Keratinocyte (primary cell): ENCODE measurements at regions not wholly inside any gene's neighbourhood (a gene's known extent, or its start where the extent isn't known, plus 50 kb on each side); places are given as distances from the start of the nearest gene placed in this dataset.

Experiments
- DNase-seq: peaks from one replicate; pipeline ENCODE4 v3.0.0-alpha.2; 2011; ENCODE audit warnings: low read depth, missing footprints, low spot score
- FAIRE-seq: peaks from 2 replicates; lab custom pipeline; 2011; peaks lifted over from hg19 to GRCh38; lab: Jason Lieb, UNC
- H2AFZ ChIP-seq: 2 replicates; pipeline ENCODE4 v1.6.0; 2012; ENCODE audit warnings: low read length, control low read depth, inconsistent platforms; ENCODE audit not compliant: control insufficient read depth
- H3K27ac ChIP-seq: 2 replicates; pipeline ENCODE4 v1.5.1; 2011; ENCODE audit warnings: low read length; ENCODE audit not compliant: control insufficient read depth, insufficient read depth
- H3K27me3 ChIP-seq: 3 replicates; pipeline ENCODE4 v1.6.0; 2011; ENCODE audit warnings: low read length; ENCODE audit not compliant: control insufficient read depth, insufficient read depth; ENCODE audit errors: extremely low read depth
- H3K36me3 ChIP-seq, 2 experiments: 2 replicates in 1 of 2; 3 replicates in 1 of 2; pipeline ENCODE4 v1.5.1; 2011; ENCODE audit warnings: low read length in 2 of 2, mild to moderate bottlenecking in 1 of 2; ENCODE audit not compliant: control insufficient read depth in 2 of 2, insufficient read depth in 2 of 2; ENCODE audit errors: extremely low read depth in 1 of 2
- H3K4me1 ChIP-seq: 3 replicates; pipeline ENCODE4 v1.5.1; 2011; ENCODE audit warnings: low read length; ENCODE audit not compliant: control insufficient read depth, insufficient read depth; ENCODE audit errors: extremely low read depth
- H3K4me2 ChIP-seq: 3 replicates; pipeline ENCODE4 v1.6.0; 2011; ENCODE audit warnings: low read depth, low read length; ENCODE audit not compliant: control insufficient read depth, insufficient read depth; ENCODE audit errors: extremely low read depth
- H3K4me3 ChIP-seq, 3 experiments: fragments of 200-600 bp in 1 of 3; sonication (generic) in 1 of 3; 2 replicates in 2 of 3; 3 replicates in 1 of 3; pipeline ENCODE4 v1.5.1; 2011 to 2016; ENCODE audit warnings: low read length in 3 of 3, mild to moderate bottlenecking in 3 of 3, control low read depth in 2 of 3, inconsistent platforms in 1 of 3, low read depth in 1 of 3, mixed read lengths in 1 of 3, mixed run types in 1 of 3, moderate library complexity in 1 of 3; ENCODE audit not compliant: control insufficient read depth in 2 of 3, insufficient read depth in 2 of 3; ENCODE audit errors: extremely low read depth in 1 of 3
- H3K79me2 ChIP-seq: 2 replicates; pipeline ENCODE4 v1.6.0; 2012; ENCODE audit warnings: low read length; ENCODE audit not compliant: control insufficient read depth, insufficient read depth
- H3K9ac ChIP-seq: 3 replicates; pipeline ENCODE4 v1.6.0; 2011; ENCODE audit warnings: low read length; ENCODE audit not compliant: control insufficient read depth, insufficient read depth; ENCODE audit errors: extremely low read depth
- H3K9me1 ChIP-seq: 3 replicates; pipeline ENCODE4 v1.6.0; 2011; ENCODE audit warnings: low read length; ENCODE audit not compliant: control insufficient read depth, insufficient read depth; ENCODE audit errors: extremely low read depth
- H3K9me3 ChIP-seq: 2 replicates; pipeline ENCODE4 v1.5.1; 2012; ENCODE audit warnings: low read depth, low read length; ENCODE audit not compliant: control insufficient read depth
- H4K20me1 ChIP-seq: 3 replicates; pipeline ENCODE4 v1.6.0; 2011; ENCODE audit warnings: low read length; ENCODE audit not compliant: control insufficient read depth, insufficient read depth; ENCODE audit errors: extremely low read depth
- EZH2 ChIP-seq: IDR thresholded peaks from one replicate; pipeline ENCODE4 v1.6.1; 2012; ENCODE audit warnings: inconsistent platforms, mild to moderate bottlenecking, low read length, moderate library complexity
- dilution Hi-C: fragments of 300-500 bp; cut with MboI; formaldehyde crosslinking; loops from one replicate; pipeline ENCODE4 v1.7.0; 2020; ENCODE audit warnings: low sequenced_read_pairs; ENCODE audit not compliant: extremely low pct_ligation_motif_present
- TF ChIP-seq, protein P1 (sequence below), 3 experiments: IDR thresholded peaks in 1 of 3; conservative IDR thresholded peaks in 1 of 3; optimal IDR thresholded peaks in 1 of 3; 2 replicates in 2 of 3; 3 replicates in 1 of 3; pipeline versions ENCODE3 to v1.5.1; 2011; ENCODE audit warnings: low read length in 3 of 3, mild to moderate bottlenecking in 3 of 3, moderate library complexity in 2 of 3, control low read depth in 1 of 3, inconsistent platforms in 1 of 3; ENCODE audit not compliant: insufficient read depth in 2 of 3; ENCODE audit errors: extremely low read depth in 1 of 3

GRCh38 chr17:34820248-34820801, 140.9 kb downstream of the CCT6B start:
- Histone ChIP-seq H4K20me1 (no peaks in the 10 kb centered on the region), H3K9me1 (no peaks in the 10 kb centered on the region), H3K4me3 (no peak overlapping the region), H3K27ac (no peak overlapping the region), H3K36me3 (no peaks in the 10 kb centered on the region), H2AFZ (no peak overlapping the region), H3K9ac (no peak overlapping the region), H3K4me1 (no peaks in the 10 kb centered on the region), H3K4me2 (no peak overlapping the region), H3K27me3 (no peaks in the 10 kb centered on the region), H3K79me2 (no peaks in the 10 kb centered on the region), H3K9me3 (no peaks in the 10 kb centered on the region)
- dilution Hi-C loops, result no loop called here
- FAIRE-seq, result no peak
- DNase-seq, result no peak
- TF ChIP-seq, protein P1, sequence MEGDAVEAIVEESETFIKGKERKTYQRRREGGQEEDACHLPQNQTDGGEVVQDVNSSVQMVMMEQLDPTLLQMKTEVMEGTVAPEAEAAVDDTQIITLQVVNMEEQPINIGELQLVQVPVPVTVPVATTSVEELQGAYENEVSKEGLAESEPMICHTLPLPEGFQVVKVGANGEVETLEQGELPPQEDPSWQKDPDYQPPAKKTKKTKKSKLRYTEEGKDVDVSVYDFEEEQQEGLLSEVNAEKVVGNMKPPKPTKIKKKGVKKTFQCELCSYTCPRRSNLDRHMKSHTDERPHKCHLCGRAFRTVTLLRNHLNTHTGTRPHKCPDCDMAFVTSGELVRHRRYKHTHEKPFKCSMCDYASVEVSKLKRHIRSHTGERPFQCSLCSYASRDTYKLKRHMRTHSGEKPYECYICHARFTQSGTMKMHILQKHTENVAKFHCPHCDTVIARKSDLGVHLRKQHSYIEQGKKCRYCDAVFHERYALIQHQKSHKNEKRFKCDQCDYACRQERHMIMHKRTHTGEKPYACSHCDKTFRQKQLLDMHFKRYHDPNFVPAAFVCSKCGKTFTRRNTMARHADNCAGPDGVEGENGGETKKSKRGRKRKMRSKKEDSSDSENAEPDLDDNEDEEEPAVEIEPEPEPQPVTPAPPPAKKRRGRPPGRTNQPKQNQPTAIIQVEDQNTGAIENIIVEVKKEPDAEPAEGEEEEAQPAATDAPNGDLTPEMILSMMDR (optimal IDR thresholded peaks at IDR 0.05 in 1 of 3, IDR thresholded peaks at IDR 0.05 in 1 of 3, conservative IDR thresholded peaks at IDR 0.05 in 1 of 3; ENCODE audit: extremely low read depth in 1 of 3, insufficient read depth in 2 of 3, low read length in 3 of 3), result no peak
- no peak for TF ChIP-seq EZH2

DNA sequence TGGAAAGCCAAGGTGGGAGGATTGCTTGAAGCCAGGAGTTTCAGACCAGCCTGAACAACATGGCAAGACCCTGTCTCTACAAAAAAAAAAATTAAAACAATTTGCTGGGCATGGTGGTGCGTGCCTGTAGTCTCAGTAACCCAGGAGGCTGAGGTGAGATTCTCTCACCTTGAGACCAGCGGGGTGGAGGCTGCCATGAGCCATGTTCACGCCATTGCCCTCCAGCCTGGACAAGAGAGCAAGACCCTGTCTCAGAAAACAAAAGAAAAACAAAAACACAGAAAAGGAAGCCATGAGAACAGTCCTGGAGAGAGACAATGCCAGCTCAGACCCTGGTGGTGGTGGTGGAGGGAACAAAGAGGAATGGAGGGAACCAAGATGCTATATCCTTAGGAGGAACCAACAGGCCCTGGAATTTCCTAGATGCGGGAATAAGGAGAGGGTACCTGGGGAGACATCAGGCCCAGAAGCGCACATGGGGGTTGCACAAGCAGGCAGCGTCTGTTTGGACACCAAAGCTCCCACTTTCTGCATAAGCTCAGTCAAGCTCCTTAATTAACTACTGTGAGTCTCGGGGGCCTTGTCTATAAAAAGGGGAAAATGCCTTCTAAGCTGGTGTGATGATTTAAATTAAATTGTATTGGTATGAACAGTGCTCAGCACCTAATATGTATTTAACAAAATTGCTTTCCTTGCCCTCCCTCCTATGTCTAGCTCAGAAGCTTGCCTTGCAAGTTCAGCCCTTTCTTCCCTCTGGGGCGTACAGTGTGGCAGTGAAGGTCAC, 143.8 kb downstream of the CCT6B start:
- TF ChIP-seq EZH2, result no peak
- TF ChIP-seq, protein P1 (optimal IDR thresholded peaks at IDR 0.05 in 1 of 3, IDR thresholded peaks at IDR 0.05 in 1 of 3, conservative IDR thresholded peaks at IDR 0.05 in 1 of 3; ENCODE audit: extremely low read depth in 1 of 3, insufficient read depth in 2 of 3, low read length in 3 of 3), result no peak
- dilution Hi-C loops, result no loop called here
- no peak for DNase-seq
- Histone ChIP-seq H3K4me1 (no peaks in the 10 kb centered on the region), H3K36me3 (no peaks in the 10 kb centered on the region), H3K9ac (no peak overlapping the region), H3K27ac (no peak overlapping the region), H3K79me2 (no peaks in the 10 kb centered on the region), H3K4me3 (no peak overlapping the region), H4K20me1 (no peaks in the 10 kb centered on the region), H3K9me3 (no peaks in the 10 kb centered on the region), H2AFZ (no peak overlapping the region), H3K9me1 (no peaks in the 10 kb centered on the region), H3K27me3 (no peaks in the 10 kb centered on the region), H3K4me2 (no peak overlapping the region)
- FAIRE-seq, result no peak
